HK-2 (cell line): ENCODE measurements at regions not wholly inside any gene's neighbourhood (a gene's known extent, or its start where the extent isn't known, plus 50 kb on each side); places are given as distances from the start of the nearest gene placed in this dataset.

Experiments used
- DNase-seq: peaks from one replicate; pipeline ENCODE4 v3.0.0-alpha.2; 2018; ENCODE audit not compliant: unreplicated experiment

DNA sequence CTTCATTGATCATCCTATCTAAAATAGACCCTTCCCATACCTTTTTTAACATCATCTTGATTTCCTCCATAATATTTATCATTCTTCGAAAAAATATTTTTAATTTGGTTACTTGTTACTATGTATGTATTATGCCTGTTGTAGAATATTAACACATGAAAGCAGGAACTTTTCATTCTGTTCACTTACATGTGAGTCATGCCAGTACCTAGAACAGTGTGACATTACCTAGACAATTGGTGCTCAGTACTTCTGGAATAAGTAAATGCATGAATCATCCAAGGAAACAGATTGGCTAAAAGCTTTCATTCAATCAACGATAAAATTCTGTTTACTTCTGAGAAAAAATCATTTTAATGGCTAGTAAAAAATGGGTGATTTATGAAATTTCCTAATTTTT is 76.4 kb downstream of the CXXC4 start:
- no peak for DNase-seq

DNA sequence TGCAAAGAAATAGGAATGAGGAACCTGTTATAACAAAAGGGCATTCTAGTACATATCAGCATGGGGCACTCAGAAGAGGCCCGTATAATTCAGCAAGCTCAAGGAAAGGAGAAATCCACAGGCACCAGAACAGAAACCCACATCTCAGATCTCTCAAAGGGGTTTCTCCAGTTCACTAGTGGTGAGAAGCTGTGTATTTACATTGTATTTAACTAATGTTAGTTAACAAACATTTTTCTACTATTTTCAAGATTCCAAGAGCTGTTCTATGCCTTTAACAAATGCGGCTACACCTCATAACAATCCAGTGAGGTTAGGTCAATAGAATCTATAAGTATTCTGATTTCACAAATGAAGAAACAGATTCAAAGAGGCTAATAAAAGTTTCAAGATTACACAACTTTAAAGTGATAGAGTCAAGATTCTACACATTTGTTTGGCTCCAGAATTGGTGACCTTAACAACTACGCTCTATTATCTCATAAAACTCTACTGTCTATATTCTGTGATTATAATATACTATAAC is 77.3 kb downstream of the CXXC4 start:
- no peak for DNase-seq

DNA sequence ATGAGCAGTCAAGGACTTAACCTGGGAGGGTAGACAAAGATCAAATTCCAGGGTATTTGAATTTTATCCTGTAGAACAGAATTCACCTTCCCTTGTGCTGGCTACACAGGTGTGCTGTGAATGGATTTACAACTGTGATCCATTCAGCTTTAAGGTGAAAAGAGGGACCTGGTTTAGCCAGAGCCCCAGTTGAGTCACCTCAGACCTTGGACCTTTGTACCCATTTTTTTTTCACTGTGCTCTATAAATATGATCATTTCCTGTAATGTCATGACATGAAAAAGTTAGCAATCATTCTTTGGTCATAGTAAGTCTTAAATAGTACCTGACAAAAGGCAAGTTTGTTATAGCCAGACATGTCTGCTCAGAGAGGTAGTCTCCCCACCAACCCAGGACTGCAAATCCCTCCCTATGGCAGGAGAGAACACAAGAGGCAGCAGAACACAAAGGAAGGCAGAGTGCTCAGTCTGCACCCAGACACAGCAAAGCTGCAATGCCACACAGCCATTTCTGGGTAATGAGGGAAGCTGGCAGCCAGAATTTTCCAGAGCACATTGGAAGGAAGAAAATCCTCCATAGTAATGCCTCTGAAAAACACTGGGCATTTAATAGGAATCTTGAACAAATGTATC is 77.9 kb downstream of the CXXC4 start:
- DNase-seq: no peak

- DNase-seq: no peak
Observed at GRCh38 chr4:104413487-104413886, 81.2 kb downstream of the CXXC4 start.

DNA sequence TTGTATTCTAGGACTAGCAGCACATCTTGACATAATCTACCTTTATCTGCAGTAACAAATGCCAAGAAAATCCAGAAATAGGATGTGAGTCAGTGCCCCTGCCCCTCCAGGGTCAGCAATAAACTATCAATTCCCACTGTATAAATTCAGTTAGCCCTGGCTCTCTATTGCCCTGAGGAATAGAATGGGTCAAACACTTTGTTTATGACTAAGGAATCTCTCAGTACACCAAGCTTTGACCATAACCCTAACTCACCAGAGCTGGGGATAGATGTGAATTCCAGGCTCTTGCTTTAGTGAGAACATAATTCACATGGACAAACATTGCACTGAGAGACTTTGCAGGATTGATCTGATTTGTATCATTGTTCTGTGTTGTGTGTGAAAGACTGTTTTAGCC is 82.3 kb downstream of the CXXC4 start:
- DNase-seq: no peak

GRCh38 chr4:104411502-104411901 is 83.2 kb downstream of the CXXC4 start:
- DNase-seq: no peak

- DNase-seq: no peak
Observed at GRCh38 chr4:104408878-104409277, 85.8 kb downstream of the CXXC4 start.

- no peak for DNase-seq
Observed at GRCh38 chr4:104404361-104404760, 90.3 kb downstream of the CXXC4 start.

GRCh38 chr4:104395168-104395614 is 99.5 kb downstream of the CXXC4 start:
- DNase-seq: no peak

DNA sequence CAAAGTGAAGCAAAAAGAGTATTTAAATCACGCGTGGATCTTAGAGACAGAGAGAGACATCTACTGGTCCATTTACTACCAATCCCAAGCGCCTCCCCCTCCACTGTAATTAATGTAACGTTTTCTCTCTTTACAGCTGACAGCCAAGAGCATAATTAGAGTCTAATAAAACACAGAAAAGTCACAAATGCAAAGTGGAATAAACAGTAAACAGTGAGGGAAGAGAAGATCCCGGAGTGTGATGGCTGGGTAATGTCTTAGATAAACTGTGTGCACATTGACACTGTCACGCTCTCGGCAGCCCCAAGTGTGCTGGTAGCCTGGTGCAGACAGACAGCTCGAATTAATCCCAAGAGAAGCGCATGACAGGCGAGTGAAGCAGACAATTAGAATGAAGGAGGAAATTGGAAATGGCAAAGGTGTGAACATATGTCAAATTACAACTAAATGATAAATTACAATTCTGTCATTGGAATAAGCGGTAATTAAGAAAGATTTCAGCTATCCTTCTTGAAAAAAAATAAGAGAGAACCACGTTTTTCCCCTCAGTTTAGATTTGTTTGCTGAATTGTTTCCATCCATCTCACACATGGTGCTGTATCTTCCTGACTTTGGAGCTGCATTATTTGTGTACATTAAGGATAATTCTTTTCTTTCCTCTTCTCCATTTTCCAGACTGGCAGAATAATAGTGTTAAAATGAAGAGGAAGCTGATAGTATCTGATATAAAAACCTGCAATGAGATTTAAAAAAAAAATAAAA is 100.1 kb downstream of the CXXC4 start:
- DNase-seq: no peak

GRCh38 chr4:104393655-104394324 is 100.9 kb downstream of the CXXC4 start:
- no peak for DNase-seq

- DNase-seq: no peak
Observed at GRCh38 chr4:104385713-104386112, 109.0 kb downstream of the CXXC4 start.

DNA sequence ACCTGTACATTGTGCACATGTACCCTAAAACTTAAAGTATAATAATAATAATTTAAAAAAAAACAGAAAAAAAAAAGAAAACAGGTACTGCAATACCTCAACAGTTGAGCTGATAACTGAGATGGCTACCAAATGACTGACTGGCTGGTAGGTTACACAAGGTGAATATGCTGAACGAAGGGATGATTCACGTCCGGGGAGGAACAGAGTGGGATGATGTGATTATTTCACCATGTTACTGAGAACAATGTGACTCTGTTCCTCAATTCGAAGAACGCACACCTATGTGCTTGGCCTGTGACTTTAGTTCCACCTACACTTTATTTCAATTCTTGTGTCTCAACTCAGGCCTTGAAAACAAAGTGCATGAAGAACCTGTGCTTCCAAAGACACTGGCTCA is 111.7 kb downstream of the CXXC4 start:
- no peak for DNase-seq

DNA sequence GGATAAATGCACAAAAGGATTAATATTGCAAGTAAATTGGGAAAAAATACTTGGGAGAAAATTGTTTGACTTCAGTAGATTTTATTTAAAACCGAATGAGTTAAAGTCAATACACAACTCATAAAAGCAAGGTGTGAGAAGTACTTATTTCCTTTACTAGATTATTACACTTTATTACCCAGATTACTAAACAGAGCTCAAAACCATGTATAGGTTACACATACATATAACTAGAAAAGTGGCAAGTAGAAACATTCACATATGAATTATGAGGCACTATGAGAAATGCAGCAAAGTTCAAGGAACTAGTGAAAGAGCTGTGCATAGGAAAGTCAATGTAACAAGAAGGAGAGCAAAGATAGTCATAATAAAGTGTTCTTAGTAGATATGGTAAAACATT is 113.0 kb downstream of the CXXC4 start:
- DNase-seq: no peak

DNA sequence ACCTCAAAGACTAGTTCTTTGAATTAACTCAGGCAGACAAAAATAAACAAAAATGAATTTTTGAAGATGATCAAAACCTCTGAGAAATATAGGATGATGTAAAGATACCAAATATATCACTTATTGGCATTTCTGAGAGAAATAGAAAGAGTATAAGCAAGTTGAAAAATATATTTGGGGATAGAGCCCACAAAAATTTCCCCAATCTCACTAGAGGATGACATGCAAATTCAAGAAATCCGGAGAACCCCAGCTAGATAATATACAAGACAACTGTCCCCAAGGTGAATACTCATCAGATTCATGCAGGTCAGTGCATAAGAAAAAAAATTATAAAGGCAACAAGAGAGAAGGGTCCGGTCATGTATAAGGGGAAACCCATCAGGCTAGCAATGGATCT is 129.1 kb downstream of the CXXC4 start:
- no peak for DNase-seq

GRCh38 chr4:104353481-104353880 is 141.2 kb downstream of the CXXC4 start:
- DNase-seq: no peak

DNA sequence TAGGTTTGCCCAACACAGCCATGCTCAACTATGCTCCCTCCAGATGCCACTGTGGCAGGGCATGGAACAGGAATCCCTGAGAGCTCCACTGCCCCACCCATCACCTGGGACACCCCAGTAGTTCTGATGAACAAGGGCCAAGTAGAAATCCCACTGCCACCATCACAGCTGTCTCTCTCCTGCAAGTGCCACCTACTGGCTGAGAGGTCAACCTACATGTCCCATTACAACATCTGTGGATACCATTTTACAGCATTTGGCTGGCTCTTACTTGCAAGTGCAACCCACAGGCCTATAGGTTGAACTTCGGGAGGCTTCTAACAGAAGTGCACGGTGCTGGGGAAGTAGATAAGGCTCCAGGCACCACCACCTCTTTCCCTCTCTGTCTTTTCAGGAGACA is 142.5 kb downstream of the CXXC4 start:
- peak; percentile 1 for DNase-seq

GRCh38 chr4:104351706-104352105 is 143.0 kb downstream of the CXXC4 start:
- peak; percentile 13 for DNase-seq

- no peak for DNase-seq
Observed at GRCh38 chr4:104345598-104346242, 149.0 kb downstream of the CXXC4 start.

- no peak for DNase-seq
Observed at GRCh38 chr4:104344342-104344980, 150.2 kb downstream of the CXXC4 start.

DNA sequence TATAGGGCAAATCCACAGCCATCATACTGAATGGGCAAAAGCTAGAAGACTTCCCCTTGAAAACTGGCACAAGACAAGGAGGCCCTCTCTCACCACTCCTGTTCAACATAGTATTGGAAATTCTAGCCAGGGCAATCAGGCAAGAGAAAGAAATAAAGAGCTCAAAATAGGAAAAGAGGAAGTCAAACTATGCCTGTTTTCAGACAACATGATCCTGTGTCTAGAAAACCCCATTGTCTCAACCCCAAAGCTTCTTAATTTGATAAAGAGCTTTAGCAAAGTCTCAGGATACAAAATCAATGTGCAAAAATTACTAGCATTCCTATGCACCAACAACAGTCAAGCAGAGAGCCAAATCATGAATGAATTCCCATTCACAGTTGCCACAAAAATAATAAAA is 160.3 kb downstream of the CXXC4 start:
- DNase-seq: no peak
